ENCODE measurements at regions not wholly inside any gene's neighbourhood (a gene's known extent, or its start where the extent isn't known, plus 50 kb on each side); places are given as distances from the start of the nearest gene placed in this dataset.

- 47 to 67% methylated on average over 4 of the region's 4 CpGs for WGBS, 2 donors
- Histone ChIP-seq H3K4me3 (no peak overlapping the region), H3K27me3 (no peaks in the 10 kb centered on the region), H3K4me1 (peaks cover 0 to 17% (median 0%) of the 10 kb centered on the region in 9 donors), H3K9me3 (no peaks in the 10 kb centered on the region), H3K27ac (peak overlapping the region in 1 of 10 donors; percentile 23), H3K36me3 (no peaks in the 10 kb centered on the region)
- intact Hi-C loops (cut with DNase I), result no loop called here
- no peak for TF ChIP-seq CTCF (IDR thresholded peaks at IDR 0.05)
- ATAC-seq, result peak in 2 of 8 donors; percentile 60 to 75
- no peak for DNase-seq
Measured at GRCh38 chr6:112651239-112651638, 304.1 kb downstream of the RFPL4B start.

GRCh38 chr6:112659912-112660311 is 312.8 kb downstream of the RFPL4B start:
- ATAC-seq (no peak), DNase-seq (no peak)
- intact Hi-C loops (cut with DNase I), result no loop called here
- H3K36me3 ChIP-seq, result no peaks in the 10 kb centered on the region
- no peak overlapping the region for H3K27ac ChIP-seq
- no peak overlapping the region for H3K4me3 ChIP-seq
- no peaks in the 10 kb centered on the region for H3K27me3 ChIP-seq
- TF ChIP-seq CTCF (IDR thresholded peaks at IDR 0.05), result no peak
- H3K9me3 ChIP-seq, result no peaks in the 10 kb centered on the region
- H3K4me1 ChIP-seq, result no peaks in the 10 kb centered on the region

GRCh38 chr6:112660626-112661025 is 313.5 kb downstream of the RFPL4B start:
- 88 to 89% methylated on average over 2 of the region's 2 CpGs for WGBS, 2 donors
- intact Hi-C loops (cut with DNase I), result no loop called here
- no peak for ATAC-seq
- Histone ChIP-seq H3K36me3 (no peaks in the 10 kb centered on the region), H3K9me3 (no peaks in the 10 kb centered on the region), H3K4me3 (no peak overlapping the region), H3K4me1 (no peaks in the 10 kb centered on the region), H3K27me3 (no peaks in the 10 kb centered on the region), H3K27ac (no peak overlapping the region)
- no peak for TF ChIP-seq CTCF (IDR thresholded peaks at IDR 0.05)
- DNase-seq, result no peak

- 81 to 87% methylated on average over 4 of the region's 4 CpGs for WGBS, 2 donors
- H3K27ac ChIP-seq, result no peak overlapping the region
- no peak overlapping the region for H3K4me3 ChIP-seq
- H3K36me3 ChIP-seq, result no peaks in the 10 kb centered on the region
- no peaks in the 10 kb centered on the region for H3K27me3 ChIP-seq
- H3K9me3 ChIP-seq, result no peaks in the 10 kb centered on the region
- no peak for TF ChIP-seq CTCF (IDR thresholded peaks at IDR 0.05)
- ATAC-seq, result no peak
- no peak for DNase-seq
- H3K4me1 ChIP-seq, result no peaks in the 10 kb centered on the region
- intact Hi-C loops (cut with DNase I), result no loop called here
Measured at GRCh38 chr6:112663698-112664097, 316.6 kb downstream of the RFPL4B start.

GRCh38 chr6:112665114-112665513 is 318.0 kb downstream of the RFPL4B start:
- Histone ChIP-seq H3K36me3 (no peaks in the 10 kb centered on the region), H3K9me3 (no peaks in the 10 kb centered on the region), H3K27ac (no peak overlapping the region), H3K4me1 (no peaks in the 10 kb centered on the region), H3K27me3 (no peaks in the 10 kb centered on the region), H3K4me3 (no peak overlapping the region)
- no peak for DNase-seq
- no peak for ATAC-seq
- no peak for TF ChIP-seq CTCF (IDR thresholded peaks at IDR 0.05)
- intact Hi-C loops (cut with DNase I), result no loop called here
- WGBS, 2 donors, result 48 to 60% methylated on average over 2 of the region's 2 CpGs
